NT2/D1 (cell line): ENCODE measurements at regions not wholly inside any gene's neighbourhood (a gene's known extent, or its start where the extent isn't known, plus 50 kb on each side); places are given as distances from the start of the nearest gene placed in this dataset.

Source experiments
- DNase-seq: peaks from one replicate; pipeline ENCODE4 v3.0.0-alpha.2; 2011; ENCODE audit warnings: low read depth, low spot score
- H3K27me3 ChIP-seq: 2 replicates; pipeline ENCODE4 v1.6.0; 2011; ENCODE audit warnings: mild to moderate bottlenecking; ENCODE audit not compliant: insufficient read length, insufficient read depth
- H3K36me3 ChIP-seq: 2 replicates; pipeline ENCODE4 v1.6.1; 2011; ENCODE audit warnings: mild to moderate bottlenecking, low read length, mixed read lengths; ENCODE audit not compliant: insufficient read depth, insufficient read length
- H3K4me1 ChIP-seq: 2 replicates; pipeline ENCODE4 v1.5.1; 2011; ENCODE audit not compliant: insufficient read depth, insufficient read length
- H3K4me3 ChIP-seq: 2 replicates; pipeline ENCODE4 v1.5.1; 2011; ENCODE audit warnings: low read depth; ENCODE audit not compliant: insufficient read length
- H3K9ac ChIP-seq: 2 replicates; pipeline ENCODE4 v1.6.0; 2011; ENCODE audit warnings: low read depth; ENCODE audit not compliant: insufficient read length
- H3K9me3 ChIP-seq: 2 replicates; pipeline ENCODE4 v1.5.1; 2011; ENCODE audit warnings: mild to moderate bottlenecking, low read length; ENCODE audit not compliant: insufficient read depth
- SUZ12 ChIP-seq: IDR thresholded peaks from 2 replicates; pipeline ENCODE4 v1.6.1; 2011; ENCODE audit not compliant: insufficient read length, insufficient read depth; ENCODE audit errors: extremely low read depth
- YY1 ChIP-seq: IDR thresholded peaks from 2 replicates; pipeline ENCODE4 v1.6.1; 2011; ENCODE audit not compliant: insufficient read length, insufficient read depth
- ZNF274 ChIP-seq: IDR thresholded peaks from 2 replicates; pipeline ENCODE4 v1.6.1; 2011; ENCODE audit warnings: mild to moderate bottlenecking, low read depth, low read length

DNA sequence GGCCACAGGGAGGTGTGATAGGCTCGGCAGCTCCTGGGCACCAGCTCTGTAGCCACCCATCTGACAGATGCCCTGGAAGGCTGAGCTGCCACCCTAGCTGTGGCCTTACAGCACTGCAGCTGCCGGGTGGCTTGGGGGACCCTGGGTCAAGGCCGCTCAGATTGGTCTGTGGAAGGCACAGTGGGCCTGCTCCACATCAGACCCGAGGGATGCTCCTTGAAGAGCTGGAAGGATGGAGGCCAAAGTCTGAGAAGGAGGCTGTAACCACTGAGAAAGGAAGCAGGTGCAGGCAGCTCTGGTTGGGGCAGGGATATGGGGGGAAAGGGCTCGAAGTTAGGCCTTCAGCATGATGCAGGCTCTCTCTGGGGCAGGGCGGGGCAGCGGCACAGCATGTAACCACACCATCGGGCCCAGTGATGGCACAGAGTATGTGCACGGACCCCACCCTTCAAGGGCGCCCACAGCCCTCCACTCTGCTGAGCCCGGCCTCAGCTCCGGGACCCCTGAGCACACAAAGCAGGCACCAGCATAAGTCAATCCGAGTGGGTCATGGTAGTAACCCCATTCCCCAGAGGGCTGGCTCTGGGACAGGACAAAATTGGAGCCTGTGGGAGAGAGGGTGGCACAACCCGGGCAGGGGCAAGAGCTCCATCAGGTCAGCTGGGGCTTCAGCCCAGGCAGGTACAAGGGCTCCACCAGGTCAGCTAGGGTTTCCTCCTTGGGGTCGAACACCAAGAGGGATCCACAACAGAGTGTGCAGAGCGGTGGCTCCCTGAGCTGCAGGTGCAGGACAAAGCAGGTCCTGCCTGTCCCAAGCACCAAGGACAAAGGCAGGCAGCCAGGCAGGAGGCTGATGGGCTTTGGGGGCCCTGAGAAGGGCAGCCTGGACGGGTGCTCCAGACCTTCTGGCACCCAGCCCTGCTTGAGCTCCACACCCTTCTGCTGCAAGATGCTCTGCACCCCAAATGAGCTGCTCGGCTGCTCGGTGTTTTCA, 1511.1 kb downstream of the BRD1 start:
- H3K4me3 ChIP-seq, result no peak overlapping the region
- DNase-seq, result no peak
- H3K36me3 ChIP-seq, result no peaks in the 10 kb centered on the region
- H3K9ac ChIP-seq, result no peak overlapping the region
- H3K9me3 ChIP-seq, result peaks cover 13% of the 10 kb centered on the region
- TF ChIP-seq SUZ12, result no peak
- TF ChIP-seq ZNF274, result no peak
- TF ChIP-seq YY1, result no peak
- no peaks in the 10 kb centered on the region for H3K27me3 ChIP-seq
- peaks cover 7% of the 10 kb centered on the region for H3K4me1 ChIP-seq

GRCh38 chr22:48315439-48316256, 1512.0 kb downstream of the BRD1 start:
- H3K9ac ChIP-seq, result no peak overlapping the region
- DNase-seq, result no peak
- H3K36me3 ChIP-seq, result no peaks in the 10 kb centered on the region

DNA sequence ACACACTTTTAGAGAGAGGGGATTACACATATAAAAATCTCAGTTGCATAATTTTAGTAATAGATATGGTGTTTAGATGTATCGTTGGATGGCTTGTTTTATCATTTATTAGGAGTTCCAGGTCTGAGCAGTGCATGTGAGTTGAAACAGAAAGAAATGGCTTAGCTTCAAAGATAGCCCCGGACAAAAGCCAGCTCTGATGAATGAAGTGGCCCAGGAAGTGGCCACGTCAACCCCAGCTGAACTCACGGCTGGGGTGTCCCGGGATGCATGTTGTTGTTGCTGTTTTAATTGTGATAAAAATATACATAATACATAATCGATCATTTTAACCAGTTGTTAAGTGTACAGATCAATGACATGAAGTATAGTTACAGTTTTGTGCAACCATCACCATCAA, 1513.6 kb downstream of the BRD1 start:
- no peaks in the 10 kb centered on the region for H3K27me3 ChIP-seq
- DNase-seq, result no peak
- no peak overlapping the region for H3K4me3 ChIP-seq
- peaks cover 3% of the 10 kb centered on the region for H3K4me1 ChIP-seq
- TF ChIP-seq SUZ12, result no peak
- no peak for TF ChIP-seq ZNF274
- TF ChIP-seq YY1, result no peak
- H3K9me3 ChIP-seq, result peaks cover 13% of the 10 kb centered on the region
- H3K36me3 ChIP-seq, result no peaks in the 10 kb centered on the region
- H3K9ac ChIP-seq, result no peak overlapping the region

More at GRCh38 chr22:48315439-48316256, 1512.0 kb downstream of the BRD1 start:
- TF ChIP-seq YY1, result no peak
- TF ChIP-seq ZNF274, result no peak
- TF ChIP-seq SUZ12, result no peak
- H3K27me3 ChIP-seq, result no peaks in the 10 kb centered on the region
- no peak overlapping the region for H3K4me3 ChIP-seq
- peaks cover 13% of the 10 kb centered on the region for H3K9me3 ChIP-seq
- peaks cover 4% of the 10 kb centered on the region for H3K4me1 ChIP-seq

- peaks cover 6% of the 10 kb centered on the region for H3K4me1 ChIP-seq
- H3K9ac ChIP-seq, result no peak overlapping the region
- no peak overlapping the region for H3K4me3 ChIP-seq
- no peaks in the 10 kb centered on the region for H3K36me3 ChIP-seq
- no peaks in the 10 kb centered on the region for H3K27me3 ChIP-seq
- DNase-seq, result peak; percentile 38
- no peak for TF ChIP-seq ZNF274
- no peak for TF ChIP-seq SUZ12
- TF ChIP-seq YY1, result no peak
- peaks cover 13% of the 10 kb centered on the region for H3K9me3 ChIP-seq
Measured at GRCh38 chr22:48313175-48313830, 1514.4 kb downstream of the BRD1 start.

- peaks cover 8% of the 10 kb centered on the region for H3K4me1 ChIP-seq
- no peak for DNase-seq
- TF ChIP-seq SUZ12 (no peak), ZNF274 (no peak), YY1 (no peak)
- H3K9ac ChIP-seq, result no peak overlapping the region
- H3K9me3 ChIP-seq, result peaks cover 13% of the 10 kb centered on the region
- H3K27me3 ChIP-seq, result no peaks in the 10 kb centered on the region
- H3K36me3 ChIP-seq, result no peaks in the 10 kb centered on the region
- H3K4me3 ChIP-seq, result no peak overlapping the region
Measured at GRCh38 chr22:48310740-48311139, 1516.9 kb downstream of the BRD1 start.

GRCh38 chr22:48310289-48310688, 1517.4 kb downstream of the BRD1 start:
- Histone ChIP-seq H3K9ac (no peak overlapping the region), H3K36me3 (no peaks in the 10 kb centered on the region), H3K9me3 (peaks cover 13% of the 10 kb centered on the region), H3K4me1 (peaks cover 8% of the 10 kb centered on the region), H3K4me3 (no peak overlapping the region), H3K27me3 (no peaks in the 10 kb centered on the region)
- DNase-seq, result no peak
- TF ChIP-seq SUZ12 (no peak), YY1 (no peak), ZNF274 (no peak)

- peaks cover 13% of the 10 kb centered on the region for H3K9me3 ChIP-seq
- no peak overlapping the region for H3K4me3 ChIP-seq
- no peaks in the 10 kb centered on the region for H3K36me3 ChIP-seq
- no peaks in the 10 kb centered on the region for H3K27me3 ChIP-seq
- no peak for DNase-seq
- TF ChIP-seq YY1 (no peak), ZNF274 (no peak), SUZ12 (no peak)
- H3K4me1 ChIP-seq, result peaks cover 8% of the 10 kb centered on the region
- no peak overlapping the region for H3K9ac ChIP-seq
Measured at GRCh38 chr22:48309836-48310235, 1517.8 kb downstream of the BRD1 start.
